HCT116 (cell line): ENCODE measurements at regions not wholly inside any gene's neighbourhood (a gene's known extent, or its start where the extent isn't known, plus 50 kb on each side); places are given as distances from the start of the nearest gene placed in this dataset.

ENCODE experiments used
- ATAC-seq: fragments of 200-7000 bp; cut with Tn5 transposase; 2 replicates; pipeline ENCODE4 v1.9.1; 2020; ENCODE audit warnings: mild to moderate bottlenecking, moderate library complexity
- BruUV-seq: library from RNA; stranded (reverse); fragments of 400-500 nt; replicated peaks from 2 replicates; lab custom pipeline; 2021; lab: Mats Ljungman, UMichigan
- CTCF ChIA-PET: fragments of 300-600 bp; sonication (Branson Sonifier 250); formaldehyde crosslinking; loops from one replicate; lab custom pipeline; 2021; ENCODE audit warnings: antibody characterized with exemption; lab: Charles Lee
- POLR2A ChIA-PET: fragments of 300-600, 350-600 bp; sonication (Branson Sonifier 250); formaldehyde crosslinking; loops from one replicate; lab custom pipeline; 2021; ENCODE audit warnings: antibody characterized with exemption; lab: Charles Lee
- RAD21 ChIA-PET, 2 experiments: fragments of 300-600 bp; sonication (Branson Sonifier 250); formaldehyde crosslinking; loops; one replicate each; lab custom pipeline; 2023; ENCODE audit warnings: low total read pairs in 2 of 2; ENCODE audit not compliant: uncharacterized antibody in 2 of 2, unreplicated experiment in 2 of 2, low non-redundant PET in 1 of 2; lab: Charles Lee
- DNase-seq: peaks from one replicate; pipeline ENCODE4 v3.0.0-alpha.2; 2010; ENCODE audit warnings: low read depth, low spot score
- H2AFZ ChIP-seq: fragments of 200-600 bp; shearing (Covaris generic), sonication (generic); 2 replicates; pipeline ENCODE4 v1.6.1; 2017; ENCODE audit warnings: low read depth, mixed run types, mixed read lengths, antibody characterized with exemption, low read length; ENCODE audit not compliant: poor library complexity, severe bottlenecking
- H3K27ac ChIP-seq: 2 replicates; pipeline ENCODE4 v1.5.1; 2012; ENCODE audit warnings: low read depth, low read length
- H3K27me3 ChIP-seq: fragments of 200-600 bp; sonication (generic); 2 replicates; pipeline ENCODE4 v1.6.1; 2016; ENCODE audit warnings: mixed run types, low read length, mixed read lengths; ENCODE audit not compliant: insufficient read depth
- H3K36me3 ChIP-seq, 2 experiments: fragments of 200-500 bp in 1 of 2; fragments of 200-600 bp in 1 of 2; sonication (Bioruptor generic) in 1 of 2; sonication (generic) in 1 of 2; 2 replicates each; pipeline versions ENCODE4 v1.5.1 to v1.6.1; 2014 to 2016; ENCODE audit warnings: low read length in 2 of 2, inconsistent platforms in 1 of 2, mixed read lengths in 1 of 2, mixed run types in 1 of 2; ENCODE audit not compliant: insufficient read depth in 2 of 2, control insufficient read depth in 1 of 2
- H3K4me1 ChIP-seq, 2 experiments: fragments of 200-600 bp in 1 of 2; sonication (generic) in 1 of 2; 2 replicates each; pipeline versions ENCODE4 v1.5.1 to v1.6.1; 2012 to 2017; ENCODE audit warnings: low read length in 2 of 2, inconsistent platforms in 1 of 2, mild to moderate bottlenecking in 1 of 2, mixed read lengths in 1 of 2, mixed run types in 1 of 2, moderate library complexity in 1 of 2; ENCODE audit not compliant: insufficient read depth in 2 of 2, control insufficient read depth in 1 of 2
- H3K4me2 ChIP-seq: fragments of 200-600 bp; sonication (generic); 2 replicates; pipeline ENCODE4 v1.6.1; 2017; ENCODE audit warnings: mixed run types, low read length, mixed read lengths
- H3K4me3 ChIP-seq, 2 experiments: fragments of 200-600 bp in 1 of 2; sonication (generic) in 1 of 2; replicated peaks in 1 of 2; 2 replicates each; pipeline ENCODE4 v1.5.1; 2011 to 2016; ENCODE audit warnings: low read length in 2 of 2, control low read depth in 1 of 2, low read depth in 1 of 2, mild to moderate bottlenecking in 1 of 2, mixed read lengths in 1 of 2, mixed run types in 1 of 2
- H3K79me2 ChIP-seq: fragments of 200-600 bp; sonication (generic); 2 replicates; pipeline ENCODE4 v1.6.1; 2017; ENCODE audit warnings: mild to moderate bottlenecking, mixed run types, low read length, moderate library complexity, mixed read lengths; ENCODE audit not compliant: insufficient read depth
- H3K9ac ChIP-seq: fragments of 200-600 bp; sonication (generic); 2 replicates; pipeline ENCODE4 v1.6.1; 2016; ENCODE audit warnings: low read length, mixed read lengths
- H3K9me2 ChIP-seq: fragments of 200-600 bp; sonication (generic), shearing (Covaris generic); 2 replicates; pipeline ENCODE4 v1.6.1; 2017; ENCODE audit warnings: mixed run types, mild to moderate bottlenecking, moderate library complexity; ENCODE audit not compliant: insufficient read depth
- H3K9me3 ChIP-seq, 2 experiments: fragments of 200-500 bp in 1 of 2; fragments of 200-600 bp in 1 of 2; sonication (Bioruptor generic) in 1 of 2; sonication (generic) in 1 of 2; 2 replicates each; pipeline ENCODE4 v1.6.1; 2014 to 2017; ENCODE audit warnings: low read length in 2 of 2, mixed read lengths in 2 of 2, inconsistent platforms in 1 of 2, low read depth in 1 of 2, mild to moderate bottlenecking in 1 of 2, mixed run types in 1 of 2, moderate library complexity in 1 of 2; ENCODE audit not compliant: control insufficient read depth in 1 of 2, insufficient read depth in 1 of 2
- H4K20me1 ChIP-seq: fragments of 200-600 bp; sonication (generic), shearing (Covaris generic); 2 replicates; pipeline ENCODE4 v1.6.1; 2017; ENCODE audit warnings: mixed run types, mild to moderate bottlenecking, moderate library complexity; ENCODE audit not compliant: insufficient read depth
- EZH2 ChIP-seq: fragments of 200-600 bp; sonication (generic); IDR thresholded peaks from 2 replicates; pipeline ENCODE4 v1.6.1; 2017; ENCODE audit warnings: antibody characterized with exemption, mixed run types
- POLR2AphosphoS5 ChIP-seq: IDR thresholded peaks from 2 replicates; pipeline ENCODE4 v1.6.1; 2011; ENCODE audit warnings: mild to moderate bottlenecking, low read depth, low read length, moderate library complexity
- SP1 ChIP-seq: IDR thresholded peaks from 2 replicates; pipeline ENCODE4 v1.6.1; 2012; ENCODE audit warnings: low read depth
- TCF7L2 ChIP-seq: IDR thresholded peaks from 2 replicates; pipeline ENCODE4 v1.7.0; 2011; ENCODE audit warnings: borderline replicate concordance, inconsistent platforms; ENCODE audit not compliant: insufficient read depth, insufficient read length; ENCODE audit errors: extremely low read depth
- ZBTB33 ChIP-seq: IDR thresholded peaks from 2 replicates; pipeline ENCODE4 v1.6.1; 2011; ENCODE audit warnings: mild to moderate bottlenecking, low read length, moderate library complexity; ENCODE audit not compliant: insufficient replicate concordance; ENCODE audit errors: extremely low read depth
- intact Hi-C: fragments of 100-400 bp; cut with micrococcal nuclease; formaldehyde crosslinking; loops from 2 replicates; pipeline ENCODE4 v1.10.0; 2022

- CTCF ChIA-PET: no interaction called here
- no peaks in the 10 kb centered on the region for H3K36me3 ChIP-seq
- DNase-seq: no peak
- no peaks in the 10 kb centered on the region for H3K27me3 ChIP-seq
- H3K79me2 ChIP-seq: no peaks in the 10 kb centered on the region
- no peak overlapping the region for H3K27ac ChIP-seq
- no peaks in the 10 kb centered on the region for H4K20me1 ChIP-seq
- TF ChIP-seq POLR2AphosphoS5 (no peak), TCF7L2 (no peak), ZBTB33 (no peak)
- TF ChIP-seq, all 23 proteins: peak for 0
- Histone ChIP-seq H2AFZ (no peak overlapping the region), H3K9me3 (no peaks in the 10 kb centered on the region), H3K4me3 (no peak overlapping the region), H3K4me2 (no peak overlapping the region), H3K9ac (no peak overlapping the region), H3K9me2 (no peaks in the 10 kb centered on the region), H3K4me1 (no peaks in the 10 kb centered on the region)
- ATAC-seq: no peak
- no TSS peak for BruUV-seq
- ChIA-PET RAD21 (no interaction called here), POLR2A (no interaction called here)
- intact Hi-C loops: no loop called here
Measured at GRCh38 chr1:90807329-90807728, 90.2 kb upstream of the BARHL2 start.

DNA sequence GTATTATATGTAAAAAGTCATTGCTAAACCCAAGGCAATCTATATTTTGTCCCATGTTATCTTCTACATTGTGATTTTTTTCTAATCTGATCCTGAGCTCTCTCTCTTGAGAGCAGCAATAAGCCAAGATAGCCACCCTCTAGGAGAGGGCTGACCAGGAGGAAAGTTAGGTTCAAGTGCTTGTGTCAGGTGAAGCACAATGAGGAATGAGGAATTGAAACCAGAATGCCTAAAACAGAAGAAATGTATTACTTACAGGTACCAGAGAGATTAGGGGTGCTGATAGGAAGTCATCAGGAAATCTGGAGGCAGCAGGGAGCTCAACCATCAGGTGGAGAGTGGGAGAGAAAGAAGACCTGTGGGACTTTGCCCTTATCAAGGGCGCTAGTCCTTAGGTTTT is 85.5 kb upstream of the BARHL2 start:
- H3K27me3 ChIP-seq: no peaks in the 10 kb centered on the region; the same call in 1 of the 2 replicates
- POLR2A ChIA-PET: no interaction called here
- H3K9me3 ChIP-seq: no peaks in the 10 kb centered on the region

More for the DNA sequence above, 85.5 kb upstream of the BARHL2 start:
- intact Hi-C loops: no loop called here
- H3K27ac ChIP-seq: no peak overlapping the region
- H3K36me3 ChIP-seq: no peaks in the 10 kb centered on the region
- H3K4me3 ChIP-seq: no peak overlapping the region
- no peak for ATAC-seq
- no peak overlapping the region for H3K9ac ChIP-seq
- H2AFZ ChIP-seq: no peak overlapping the region
- no peaks in the 10 kb centered on the region for H3K79me2 ChIP-seq
- ChIA-PET RAD21 (no interaction called here), CTCF (no interaction called here)
- BruUV-seq: no TSS peak
- DNase-seq: no peak
- H3K9me2 ChIP-seq: no peaks in the 10 kb centered on the region
- no peak overlapping the region for H3K4me2 ChIP-seq
- TF ChIP-seq SP1 (no peak), TCF7L2 (no peak), EZH2 (no peak)
- H3K4me1 ChIP-seq: no peaks in the 10 kb centered on the region
- H4K20me1 ChIP-seq: no peaks in the 10 kb centered on the region
